GM19238 (cell line): ENCODE measurements at regions not wholly inside any gene's neighbourhood (a gene's known extent, or its start where the extent isn't known, plus 50 kb on each side); places are given as distances from the start of the nearest gene placed in this dataset.
"Not testable (repeated sequence)": the region's sequence is repeated elsewhere in the genome, so short reads cannot be mapped to it uniquely, and the experiment has no call there.

ENCODE experiments used
- DNase-seq: peaks from one replicate; pipeline ENCODE4 v3.0.0; 2011; ENCODE audit warnings: low spot score; ENCODE audit not compliant: insufficient read length

DNA sequence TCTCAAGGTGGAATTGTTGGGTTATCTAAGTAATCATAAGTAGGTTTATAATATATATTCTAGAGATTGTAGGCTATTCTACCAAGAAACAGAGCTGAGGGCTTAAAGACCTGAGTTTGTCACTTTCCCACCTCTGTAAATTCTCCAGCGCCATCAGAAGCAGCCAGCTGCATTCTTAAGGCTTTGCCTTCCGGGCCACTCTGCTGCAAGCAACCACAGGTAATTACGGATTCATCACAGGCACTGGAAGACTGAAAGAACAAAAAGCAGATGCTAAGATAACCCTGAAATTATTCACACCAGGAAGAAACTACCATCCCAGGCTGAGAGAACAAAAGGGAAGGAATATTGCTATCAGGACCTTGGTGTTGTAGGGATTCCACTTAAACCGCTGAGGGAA is 137.8 kb upstream of the JCAD start:
- no peak for DNase-seq

DNA sequence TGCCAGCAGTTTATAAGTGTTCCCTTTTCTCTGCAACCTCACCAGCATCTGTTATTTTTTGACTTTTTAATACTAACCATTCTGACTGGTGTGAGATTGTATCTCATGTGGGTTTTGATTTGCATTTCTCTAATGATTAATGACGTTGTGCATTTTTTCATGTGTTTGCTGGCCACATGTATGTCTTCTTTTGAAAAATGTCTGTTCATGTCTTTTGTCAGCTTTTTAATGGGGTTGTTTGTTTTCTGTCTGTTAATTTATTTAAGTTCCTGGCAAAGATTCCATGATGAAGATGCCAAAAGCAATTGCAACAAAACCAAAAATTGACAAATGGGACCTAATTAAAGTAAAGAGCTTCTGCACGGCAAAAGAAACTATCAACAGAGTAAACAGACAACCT is 137.2 kb upstream of the JCAD start:
- not testable (repeated sequence) for DNase-seq

GRCh38 chr10:30192846-30193608 is 133.6 kb upstream of the JCAD start:
- peak; percentile 9 for DNase-seq

GRCh38 chr10:30190577-30191552 is 131.5 kb upstream of the JCAD start:
- no peak for DNase-seq

DNA sequence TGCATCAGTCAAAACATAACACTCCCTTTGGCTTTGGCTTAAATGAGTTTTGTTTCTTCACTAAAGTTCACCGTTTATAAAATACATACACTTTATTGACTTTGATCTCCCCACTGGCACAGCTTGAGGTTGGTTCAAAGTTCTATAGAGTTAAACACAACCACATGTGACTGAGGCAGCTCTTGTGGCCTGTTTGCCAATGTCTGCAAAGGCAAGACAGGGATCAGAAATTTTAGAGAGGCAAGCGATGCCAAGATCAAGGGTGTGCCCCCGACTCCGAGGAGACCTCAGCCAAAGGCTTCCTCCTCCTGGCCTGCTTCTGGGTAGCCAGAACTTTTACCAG is 129.8 kb upstream of the JCAD start:
- no peak for DNase-seq

- DNase-seq = no peak
Observed at GRCh38 chr10:30188556-30189237, 129.3 kb upstream of the JCAD start.

- no peak for DNase-seq
Observed at GRCh38 chr10:30188101-30188500, 128.7 kb upstream of the JCAD start.

- DNase-seq = no peak
Observed at GRCh38 chr10:30187010-30187409, 127.6 kb upstream of the JCAD start.

DNA sequence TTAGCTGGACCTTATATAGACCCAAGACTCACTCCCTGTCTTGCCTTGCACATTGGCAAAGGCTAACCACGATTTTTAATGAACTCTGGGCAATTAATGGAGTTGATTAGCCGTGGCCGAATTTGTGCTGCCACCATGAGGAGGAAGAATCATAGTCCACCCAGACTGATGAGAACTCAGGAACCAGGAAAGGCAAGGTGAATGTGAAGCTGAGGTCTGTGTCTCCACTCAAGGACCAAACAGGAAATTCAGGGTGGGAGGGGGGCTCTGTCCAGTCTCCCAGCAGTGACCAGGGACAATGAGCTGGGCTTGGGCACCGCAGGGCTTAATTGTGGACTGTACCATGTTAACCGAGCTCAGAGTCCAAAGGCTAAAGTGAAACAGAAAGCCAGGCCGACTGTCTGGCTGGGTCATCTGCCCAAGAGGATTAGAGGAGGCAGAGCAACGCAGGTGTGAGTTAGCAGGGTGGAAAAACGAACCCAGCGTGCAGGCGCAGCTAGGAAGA is 127.0 kb upstream of the JCAD start:
- peak; percentile 30 for DNase-seq

DNA sequence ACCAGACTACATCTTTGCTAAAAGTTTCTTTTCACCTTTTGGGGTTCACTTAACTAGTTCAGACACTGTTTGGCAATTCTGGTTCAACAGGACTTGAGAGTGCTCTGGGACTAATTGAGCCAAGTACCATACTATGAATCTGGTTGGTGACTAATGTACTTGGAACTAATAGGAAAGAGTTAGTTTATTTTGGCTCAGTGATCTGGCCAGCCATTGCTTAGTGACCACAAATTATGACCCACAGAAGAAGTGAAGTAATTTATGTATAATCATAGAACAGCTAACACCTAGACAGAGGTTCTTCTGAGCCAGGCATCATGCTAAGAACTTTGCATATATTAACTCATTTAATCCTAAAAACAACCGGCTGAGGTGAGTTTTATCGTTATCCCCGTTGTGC is 126.5 kb upstream of the JCAD start:
- no peak for DNase-seq

- DNase-seq = no peak
Observed at GRCh38 chr10:30185341-30185740, 126.0 kb upstream of the JCAD start.

DNA sequence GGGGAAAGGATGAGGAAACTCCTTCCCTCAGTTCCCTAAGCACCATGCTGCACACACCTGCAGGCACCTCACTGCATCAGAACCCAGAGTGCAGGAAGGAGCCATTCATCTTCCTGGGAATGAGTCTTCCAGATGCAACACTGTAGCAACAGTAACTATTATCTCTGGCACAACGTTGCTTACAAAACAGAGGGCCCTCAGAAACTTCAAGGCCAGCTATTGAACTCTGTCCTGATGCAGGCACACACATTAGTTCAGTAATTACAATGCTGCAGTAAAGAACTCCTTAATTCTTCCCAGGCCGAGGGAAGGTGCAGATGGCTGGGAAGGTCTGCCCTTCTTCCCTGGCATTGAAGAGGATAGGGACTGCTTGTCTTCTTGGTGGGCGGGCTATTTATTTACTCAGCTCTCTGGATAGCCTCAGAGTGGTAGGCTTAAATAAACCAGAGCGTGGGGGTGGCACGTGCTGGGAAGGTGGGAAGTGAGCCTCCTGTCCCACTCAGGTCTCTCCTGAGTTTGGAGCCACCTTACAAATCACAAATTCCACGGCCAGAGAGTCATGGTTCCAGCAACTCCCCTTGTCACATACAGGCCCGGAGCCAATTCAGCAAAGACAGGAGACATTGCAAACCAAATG is 125.1 kb upstream of the JCAD start:
- no peak for DNase-seq

GRCh38 chr10:30183055-30183402 is 123.6 kb upstream of the JCAD start:
- DNase-seq = no peak

GRCh38 chr10:30182191-30183054 is 123.0 kb upstream of the JCAD start:
- no peak for DNase-seq

GRCh38 chr10:30178356-30178964 is 119.1 kb upstream of the JCAD start:
- no peak for DNase-seq

DNA sequence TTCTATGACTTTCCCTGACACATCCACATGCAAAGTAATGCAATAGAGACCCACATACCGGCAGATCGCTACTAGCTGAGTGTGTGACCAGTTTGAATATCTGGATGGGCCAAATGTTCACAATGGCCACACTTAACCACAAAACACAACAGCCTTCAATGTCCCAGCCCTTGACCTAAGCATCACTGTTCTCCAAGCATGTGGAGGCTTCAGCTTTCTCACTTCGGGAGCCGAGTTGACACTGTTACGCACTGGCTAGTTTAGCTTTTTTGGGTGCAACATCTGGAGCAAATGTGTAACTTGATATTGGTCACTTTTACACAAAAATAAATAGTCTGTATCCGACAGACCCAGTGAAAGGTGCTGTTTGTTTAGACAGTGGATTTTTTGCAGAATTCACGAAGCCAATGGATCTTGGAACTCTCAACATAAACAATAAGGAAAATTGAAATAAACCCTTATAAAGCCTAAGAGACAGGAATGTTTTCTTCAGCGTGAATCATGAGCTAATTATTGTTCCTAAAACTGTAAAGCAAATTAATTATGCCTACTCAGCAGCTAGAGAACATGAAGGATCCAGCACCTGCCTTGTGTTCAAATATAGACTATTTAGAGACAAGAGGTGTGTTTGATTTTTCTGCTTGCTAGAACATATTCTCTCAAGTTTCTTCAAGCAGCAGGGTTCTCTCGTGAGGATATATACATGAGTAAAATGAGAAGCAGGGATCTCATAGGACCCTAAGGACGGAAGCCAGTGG is 117.6 kb upstream of the JCAD start:
- DNase-seq = no peak

DNA sequence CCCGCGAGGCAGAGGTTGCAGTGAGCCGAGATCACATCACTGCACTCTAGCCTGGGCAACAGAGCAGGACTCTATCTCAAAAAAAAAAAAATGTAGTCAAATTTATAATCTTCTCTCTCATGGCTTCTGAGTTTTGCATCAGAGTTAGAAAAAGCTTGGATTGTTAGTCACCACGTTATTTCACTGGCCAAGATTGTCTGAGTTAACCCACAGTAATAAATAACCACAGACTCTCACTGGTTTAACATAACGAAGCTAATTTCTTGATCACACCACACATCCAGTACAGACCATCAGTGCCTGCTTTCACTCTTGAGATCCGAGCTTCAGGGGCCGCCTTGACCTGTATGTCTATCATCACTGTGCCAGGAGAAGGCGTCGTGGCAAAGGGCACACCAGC is 116.8 kb upstream of the JCAD start:
- DNase-seq = no peak

- DNase-seq = no peak
Observed at GRCh38 chr10:30172673-30173072, 113.3 kb upstream of the JCAD start.

- no peak for DNase-seq
Observed at GRCh38 chr10:30172091-30172490, 112.7 kb upstream of the JCAD start.
